ENCODE measurements at regions not wholly inside any gene's neighbourhood (a gene's known extent, or its start where the extent isn't known, plus 50 kb on each side); places are given as distances from the start of the nearest gene placed in this dataset.

- no peak overlapping the region for H3K27ac Mint-ChIP-seq
- H3K9me3 Mint-ChIP-seq = no peaks in the 10 kb centered on the region
- no peaks in the 10 kb centered on the region for H3K27me3 Mint-ChIP-seq (ENCODE audit: low read depth)
- no peak for DNase-seq (ENCODE audit: low spot score)
- peaks cover 3% of the 10 kb centered on the region; the same call in 1 of the 2 replicates for H3K4me1 Mint-ChIP-seq
- no peak for TF ChIP-seq TCF7 (CRISPR knock-in tag; IDR thresholded peaks at IDR 0.05; ENCODE audit: low read depth)
- no peak for TF ChIP-seq ATF2 (CRISPR knock-in tag; IDR thresholded peaks at IDR 0.05; ENCODE audit: borderline replicate concordance, low read depth)
- TF ChIP-seq ZNF281 (CRISPR knock-in tag; IDR thresholded peaks at IDR 0.05) = no peak
- H3K4me3 Mint-ChIP-seq = no peak overlapping the region
- ChIA-PET POLR2A (no interaction called here), CTCF (interaction anchor here (1.0 kb wide), 1 partner anchor 20 kb away, joined by 4 read pairs; no protein-coding TSS in a partner anchor)
- H3K36me3 Mint-ChIP-seq = no peaks in the 10 kb centered on the region
- no peak for ATAC-seq
These were observed 55.5 kb downstream of the TPBG start for GRCh38 chr6:82419132-82419581.

- no peaks in the 10 kb centered on the region for H3K9me3 Mint-ChIP-seq
- ChIA-PET POLR2A (no interaction called here), CTCF (interaction anchor here (1.0 kb wide), 1 partner anchor 20 kb away, joined by 4 read pairs; no protein-coding TSS in a partner anchor)
- H3K27me3 Mint-ChIP-seq (ENCODE audit: low read depth) = no peaks in the 10 kb centered on the region
- no peak for TF ChIP-seq ARID4B (CRISPR knock-in tag; IDR thresholded peaks at IDR 0.05; ENCODE audit: borderline replicate concordance)
- no peak for TF ChIP-seq SMAD4 (CRISPR knock-in tag; IDR thresholded peaks at IDR 0.05)
- TF ChIP-seq CREM (CRISPR knock-in tag; IDR thresholded peaks at IDR 0.05) = no peak
- no peak for TF ChIP-seq AFF4 (CRISPR knock-in tag; IDR thresholded peaks at IDR 0.05; ENCODE audit: borderline replicate concordance)
- TF ChIP-seq RELA (CRISPR knock-in tag; IDR thresholded peaks at IDR 0.05; ENCODE audit: borderline replicate concordance) = no peak
- TF ChIP-seq ZNF219 (CRISPR knock-in tag; IDR thresholded peaks at IDR 0.05; ENCODE audit: borderline replicate concordance) = no peak
- no peak for TF ChIP-seq KAT7 (CRISPR knock-in tag; IDR thresholded peaks at IDR 0.05; ENCODE audit: borderline replicate concordance)
- no peak for TF ChIP-seq ATF6 (CRISPR knock-in tag; IDR thresholded peaks at IDR 0.05)
- no peak for TF ChIP-seq USF1 (CRISPR knock-in tag; IDR thresholded peaks at IDR 0.05)
- no peak for TF ChIP-seq NR2C2 (CRISPR knock-in tag; IDR thresholded peaks at IDR 0.05)
- DNase-seq (ENCODE audit: low spot score) = no peak
- H3K4me1 Mint-ChIP-seq = peaks cover 8% of the 10 kb centered on the region
- H3K36me3 Mint-ChIP-seq = no peaks in the 10 kb centered on the region
- H3K4me3 Mint-ChIP-seq = no peak overlapping the region
- no peak for ATAC-seq
- no peak overlapping the region for H3K27ac Mint-ChIP-seq
These were observed 56.2 kb downstream of the TPBG start for GRCh38 chr6:82419859-82420258.
